ENCODE measurements at regions not wholly inside any gene's neighbourhood (a gene's known extent, or its start where the extent isn't known, plus 50 kb on each side); places are given as distances from the start of the nearest gene placed in this dataset.
"Not testable (repeated sequence)": the region's sequence is repeated elsewhere in the genome, so short reads cannot be mapped to it uniquely, and the experiment has no call there.

DNA sequence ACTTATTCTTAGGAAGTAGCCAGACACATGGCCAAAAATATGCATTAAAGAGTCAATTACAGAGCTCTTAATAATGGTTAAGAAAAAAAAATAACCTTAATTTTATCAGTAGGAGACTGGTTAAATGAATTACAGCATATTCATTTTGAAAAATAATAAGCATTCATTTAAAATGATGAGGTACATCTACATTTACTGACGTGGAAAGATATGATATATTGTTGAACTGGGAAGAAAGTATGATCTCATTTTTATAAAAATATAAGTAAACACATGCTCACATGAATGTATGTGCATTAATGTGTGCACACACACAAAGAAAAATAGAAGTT, 250.3 kb downstream of the ENC1 start:
- Histone ChIP-seq H3K36me3 (no peaks in the 10 kb centered on the region), H3K4me3 (no peak overlapping the region), H3K27ac (no peak overlapping the region), H3K4me1 (no peaks in the 10 kb centered on the region), H3K9ac (ENCODE audit: low read depth in 2 of 2, low read length in 2 of 2) (no peak overlapping the region), H3K27me3 (no peaks in the 10 kb centered on the region), H3K9me3 (no peaks in the 10 kb centered on the region)
- intact Hi-C loops (cut with DNase I) = no loop called here
- DNase-seq = no peak
- TF ChIP-seq, protein P1, sequence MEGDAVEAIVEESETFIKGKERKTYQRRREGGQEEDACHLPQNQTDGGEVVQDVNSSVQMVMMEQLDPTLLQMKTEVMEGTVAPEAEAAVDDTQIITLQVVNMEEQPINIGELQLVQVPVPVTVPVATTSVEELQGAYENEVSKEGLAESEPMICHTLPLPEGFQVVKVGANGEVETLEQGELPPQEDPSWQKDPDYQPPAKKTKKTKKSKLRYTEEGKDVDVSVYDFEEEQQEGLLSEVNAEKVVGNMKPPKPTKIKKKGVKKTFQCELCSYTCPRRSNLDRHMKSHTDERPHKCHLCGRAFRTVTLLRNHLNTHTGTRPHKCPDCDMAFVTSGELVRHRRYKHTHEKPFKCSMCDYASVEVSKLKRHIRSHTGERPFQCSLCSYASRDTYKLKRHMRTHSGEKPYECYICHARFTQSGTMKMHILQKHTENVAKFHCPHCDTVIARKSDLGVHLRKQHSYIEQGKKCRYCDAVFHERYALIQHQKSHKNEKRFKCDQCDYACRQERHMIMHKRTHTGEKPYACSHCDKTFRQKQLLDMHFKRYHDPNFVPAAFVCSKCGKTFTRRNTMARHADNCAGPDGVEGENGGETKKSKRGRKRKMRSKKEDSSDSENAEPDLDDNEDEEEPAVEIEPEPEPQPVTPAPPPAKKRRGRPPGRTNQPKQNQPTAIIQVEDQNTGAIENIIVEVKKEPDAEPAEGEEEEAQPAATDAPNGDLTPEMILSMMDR (IDR thresholded peaks at IDR 0.05) = no peak

DNA sequence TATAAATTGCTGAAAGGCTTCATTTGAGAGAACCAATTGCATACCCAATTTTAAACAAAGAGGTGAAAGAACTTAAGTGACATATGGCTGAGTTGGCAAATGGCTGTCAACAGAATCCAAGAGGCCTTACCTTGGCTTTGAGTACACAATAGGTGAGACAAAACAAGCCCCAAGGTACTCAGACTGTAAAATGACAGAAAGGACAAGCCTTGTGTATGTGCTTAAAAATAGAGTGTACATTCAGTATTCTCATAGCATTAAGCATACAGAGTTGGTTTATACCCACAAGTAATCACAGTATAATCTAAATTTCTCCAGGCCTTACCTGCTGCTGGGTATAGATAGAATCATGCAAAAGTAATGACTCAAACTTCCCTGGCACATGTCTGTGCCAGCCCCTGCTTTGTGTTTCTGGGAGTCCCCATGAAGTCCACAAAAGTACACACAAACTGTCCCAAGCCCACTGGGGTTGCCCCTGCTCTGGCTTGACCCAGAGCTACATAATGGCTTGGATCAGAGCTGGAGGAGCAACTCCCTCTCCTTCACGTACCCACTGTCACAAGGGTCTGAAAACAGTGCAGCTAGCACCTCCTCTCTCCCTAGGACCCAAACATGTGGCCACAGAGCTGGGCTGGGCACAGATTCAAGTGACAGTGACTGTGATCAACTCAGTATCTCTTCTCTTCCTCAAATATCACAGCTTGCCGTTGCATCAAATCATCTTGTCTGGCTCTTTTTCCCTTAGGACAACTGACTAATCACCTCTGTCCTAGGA, 250.8 kb downstream of the ENC1 start:
- DNase-seq = no peak
- no peaks in the 10 kb centered on the region for H3K27me3 ChIP-seq
- TF ChIP-seq, protein P1 (IDR thresholded peaks at IDR 0.05) = no peak
- no peak overlapping the region for H3K27ac ChIP-seq
- H3K9me3 ChIP-seq = no peaks in the 10 kb centered on the region
- H3K36me3 ChIP-seq = no peaks in the 10 kb centered on the region
- H3K9ac ChIP-seq (ENCODE audit: low read depth in 2 of 2, low read length in 2 of 2) = no peak overlapping the region
- H3K4me1 ChIP-seq = no peaks in the 10 kb centered on the region
- no peak overlapping the region for H3K4me3 ChIP-seq
- intact Hi-C loops (cut with DNase I) = no loop called here

DNA sequence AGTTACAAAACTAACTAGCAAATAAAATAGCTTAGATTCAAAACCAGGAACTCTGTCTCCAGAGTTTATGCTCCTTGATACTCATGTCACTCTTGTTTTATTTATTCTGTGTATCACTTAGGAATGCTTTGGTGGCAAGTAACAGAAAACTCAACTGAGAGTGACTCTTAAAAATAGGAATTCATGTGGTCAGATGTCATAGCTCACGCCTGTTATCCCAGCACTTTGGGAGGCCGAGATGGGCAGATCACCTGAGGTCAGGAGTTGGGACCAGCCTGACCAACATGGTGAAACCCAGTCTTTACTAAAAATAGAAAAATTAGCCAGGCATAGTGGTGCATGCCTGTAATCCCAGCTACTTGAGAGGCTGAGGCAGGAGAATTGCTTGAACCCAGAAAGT, 252.1 kb downstream of the ENC1 start:
- H3K9me3 ChIP-seq; H3K4me1 ChIP-seq; H3K9ac ChIP-seq (ENCODE audit: low read depth in 2 of 2, low read length in 2 of 2); DNase-seq; H3K27me3 ChIP-seq; H3K36me3 ChIP-seq; intact Hi-C loops (cut with DNase I); H3K4me3 ChIP-seq; H3K27ac ChIP-seq: not testable (repeated sequence)

DNA sequence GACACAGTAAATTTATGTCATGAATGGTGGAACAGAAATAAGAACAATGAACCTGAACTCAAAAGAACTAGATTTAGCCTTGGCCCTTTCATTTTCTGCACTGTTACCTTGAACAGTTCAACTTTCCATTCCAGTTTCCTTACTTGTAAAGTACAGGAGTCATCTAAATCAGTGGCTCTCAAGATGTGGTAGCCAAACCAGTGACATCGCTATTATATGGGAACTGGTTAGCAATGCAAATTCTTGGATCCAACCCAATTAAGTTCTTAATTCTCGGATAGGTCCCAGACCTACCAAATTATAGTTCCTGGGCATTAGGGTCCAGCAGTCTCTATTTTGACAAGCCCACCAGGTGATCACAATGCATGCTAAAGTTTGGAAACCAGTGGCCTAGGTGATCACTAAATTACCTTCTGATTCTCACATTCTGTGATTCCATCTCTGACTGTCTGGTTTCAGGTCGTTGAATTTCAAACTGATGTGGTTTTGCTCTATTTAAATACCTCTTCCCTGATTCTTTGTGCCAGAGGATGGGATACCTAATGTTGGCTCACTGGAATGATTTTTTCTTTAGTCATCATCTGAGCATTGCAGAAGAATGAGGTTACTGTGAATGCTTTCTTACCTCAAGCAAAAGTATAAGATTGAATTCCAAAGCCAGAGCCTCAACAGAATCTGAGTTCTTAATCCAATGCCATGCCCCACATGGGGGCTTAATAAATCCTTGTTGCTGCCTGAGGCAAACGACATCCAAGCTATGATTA, 253.8 kb downstream of the ENC1 start:
- H3K4me1 ChIP-seq = no peaks in the 10 kb centered on the region
- no peak for DNase-seq
- no peak overlapping the region for H3K4me3 ChIP-seq
- intact Hi-C loops (cut with DNase I) = no loop called here
- no peak overlapping the region for H3K27ac ChIP-seq
- no peaks in the 10 kb centered on the region for H3K36me3 ChIP-seq
- H3K27me3 ChIP-seq = no peaks in the 10 kb centered on the region
- no peak overlapping the region for H3K9ac ChIP-seq (ENCODE audit: low read depth in 2 of 2, low read length in 2 of 2)
- TF ChIP-seq, protein P1 (IDR thresholded peaks at IDR 0.05) = no peak
- H3K9me3 ChIP-seq = no peaks in the 10 kb centered on the region

DNA sequence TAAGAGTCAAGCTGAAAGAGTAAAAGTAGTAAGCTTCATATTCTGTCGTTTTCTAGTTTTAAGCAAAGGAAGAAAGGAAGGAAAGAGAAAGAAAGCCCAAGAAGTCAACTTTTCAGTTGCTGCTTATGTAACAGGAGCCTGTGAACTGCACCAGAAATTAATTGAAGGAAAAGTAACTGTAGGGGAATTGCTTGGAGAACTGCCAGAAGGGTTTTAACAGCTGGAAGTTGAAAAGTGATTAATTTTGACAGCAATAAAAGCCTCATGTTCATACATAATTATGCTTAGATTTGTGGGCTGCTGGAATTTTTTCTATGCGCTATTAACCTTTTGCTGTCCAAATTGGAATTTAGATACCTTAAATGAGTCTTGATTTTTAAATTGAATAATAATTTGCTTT, 255.7 kb downstream of the ENC1 start:
- H3K9ac ChIP-seq (ENCODE audit: low read depth in 2 of 2, low read length in 2 of 2) = no peak overlapping the region
- no peaks in the 10 kb centered on the region for H3K9me3 ChIP-seq
- no peaks in the 10 kb centered on the region for H3K36me3 ChIP-seq
- H3K27ac ChIP-seq = no peak overlapping the region
- no peak overlapping the region for H3K4me3 ChIP-seq
- DNase-seq = no peak
- H3K27me3 ChIP-seq = no peaks in the 10 kb centered on the region
- H3K4me1 ChIP-seq = no peaks in the 10 kb centered on the region
- intact Hi-C loops (cut with DNase I) = no loop called here
- TF ChIP-seq, protein P1 (IDR thresholded peaks at IDR 0.05) = no peak

DNA sequence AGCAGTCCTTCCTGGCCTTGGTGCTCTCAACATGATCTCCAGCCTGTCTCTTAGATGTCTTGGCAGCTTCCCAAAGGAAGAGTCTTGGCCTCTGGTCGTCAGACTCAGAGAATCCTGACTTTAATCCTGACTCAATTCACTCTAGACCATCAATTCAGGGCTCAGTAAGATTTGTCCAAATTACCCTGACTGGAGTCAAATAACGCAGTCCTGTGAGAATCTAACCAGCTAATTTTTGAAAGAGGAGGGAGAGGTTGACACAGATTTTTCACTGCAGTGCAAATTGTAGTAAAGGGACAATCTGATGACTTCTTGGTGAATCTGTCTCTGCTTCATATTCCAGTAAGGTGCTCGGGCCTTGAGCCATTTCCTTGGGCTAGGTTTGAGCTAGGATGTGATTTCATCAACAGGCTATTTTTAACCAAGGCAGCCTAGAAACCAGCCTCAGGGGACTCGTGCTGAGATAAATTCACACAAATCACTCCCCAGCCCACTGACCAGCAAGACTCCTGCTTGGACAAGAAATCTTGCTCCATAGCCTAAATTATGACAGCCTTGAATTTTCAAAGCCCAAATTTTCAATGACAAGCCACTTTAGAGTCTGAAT, 257.4 kb downstream of the ENC1 start:
- H3K36me3 ChIP-seq = no peaks in the 10 kb centered on the region
- H3K4me3 ChIP-seq = no peak overlapping the region
- TF ChIP-seq, protein P1 (IDR thresholded peaks at IDR 0.05) = no peak
- DNase-seq = no peak
- intact Hi-C loops (cut with DNase I) = no loop called here
- no peaks in the 10 kb centered on the region for H3K27me3 ChIP-seq
- H3K9ac ChIP-seq (ENCODE audit: low read depth in 2 of 2, low read length in 2 of 2) = no peak overlapping the region
- no peak overlapping the region for H3K27ac ChIP-seq
- H3K9me3 ChIP-seq = no peaks in the 10 kb centered on the region
- H3K4me1 ChIP-seq = no peaks in the 10 kb centered on the region

All from colonic mucosa (tissue), 4 donors.